Endothelial cell of umbilical vein (primary cell): ENCODE measurements at regions not wholly inside any gene's neighbourhood (a gene's known extent, or its start where the extent isn't known, plus 50 kb on each side); places are given as distances from the start of the nearest gene placed in this dataset.
"Not testable (repeated sequence)": the region's sequence is repeated elsewhere in the genome, so short reads cannot be mapped to it uniquely, and the experiment has no call there.

Source experiments
- BruUV-seq: library from RNA; stranded (reverse); fragments of 400-500 nt; replicated peaks from 2 replicates; lab custom pipeline; 2021; lab: Mats Ljungman, UMichigan
- CTCF ChIA-PET: fragments of 300-600, 350-600 bp; sonication (Branson Sonifier 250); formaldehyde crosslinking; loops from one replicate; lab custom pipeline; 2021; ENCODE audit warnings: antibody characterized with exemption, inconsistent platforms; lab: Charles Lee
- POLR2A ChIA-PET: fragments of 300-600, 350-600 bp; sonication (Branson Sonifier 250); formaldehyde crosslinking; loops from one replicate; lab custom pipeline; 2021; ENCODE audit warnings: antibody characterized with exemption, inconsistent platforms; lab: Charles Lee
- DNase-seq: peaks from one replicate; pipeline ENCODE4 v3.0.0-alpha.2; 2011; ENCODE audit warnings: low read depth, low spot score
- FAIRE-seq: peaks from 2 replicates; lab custom pipeline; 2011; peaks lifted over from hg19 to GRCh38; lab: Jason Lieb, UNC
- H2AFZ ChIP-seq: 2 replicates; pipeline ENCODE4 v1.6.0; 2012; ENCODE audit warnings: low read depth, low read length, control low read depth, inconsistent platforms
- H3K27ac ChIP-seq: 2 replicates; pipeline ENCODE4 v1.5.1; 2011; ENCODE audit warnings: low read depth, mild to moderate bottlenecking, control low read depth, low read length, moderate library complexity; ENCODE audit not compliant: insufficient read depth
- H3K27me3 ChIP-seq, 2 experiments: 2 replicates each; pipeline versions ENCODE4 v1.6.0 to v1.6.1; 2011; ENCODE audit warnings: low read length in 2 of 2, mixed read lengths in 1 of 2; ENCODE audit not compliant: control insufficient read depth in 2 of 2, insufficient read depth in 2 of 2
- H3K36me3 ChIP-seq, 2 experiments: 2 replicates in 1 of 2; 3 replicates in 1 of 2; pipeline ENCODE4 v1.5.1; 2011; ENCODE audit warnings: low read length in 2 of 2, mild to moderate bottlenecking in 1 of 2, moderate library complexity in 1 of 2; ENCODE audit not compliant: control insufficient read depth in 2 of 2, insufficient read depth in 2 of 2; ENCODE audit errors: extremely low read depth in 1 of 2
- H3K4me1 ChIP-seq: 3 replicates; pipeline ENCODE4 v1.5.1; 2011; ENCODE audit warnings: mild to moderate bottlenecking, low read length; ENCODE audit not compliant: control insufficient read depth, insufficient read depth; ENCODE audit errors: extremely low read depth
- H3K4me2 ChIP-seq: 2 replicates; pipeline ENCODE4 v1.6.1; 2011; ENCODE audit warnings: low read length, control low read depth, mixed read lengths; ENCODE audit not compliant: insufficient read depth
- H3K4me3 ChIP-seq, 3 experiments: fragments of 200-600 bp in 1 of 3; sonication (generic), shearing (Covaris generic) in 1 of 3; replicated peaks in 1 of 3; 2 replicates each; pipeline ENCODE4 v1.5.1; 2011 to 2016; ENCODE audit warnings: control low read depth in 3 of 3, low read length in 3 of 3, mild to moderate bottlenecking in 2 of 3, inconsistent platforms in 1 of 3, low read depth in 1 of 3, moderate library complexity in 1 of 3; ENCODE audit not compliant: insufficient read depth in 1 of 3
- H3K79me2 ChIP-seq: 2 replicates; pipeline ENCODE4 v1.6.0; 2012; ENCODE audit warnings: low read length, inconsistent platforms; ENCODE audit not compliant: control insufficient read depth, insufficient read depth
- H3K9ac ChIP-seq: replicated peaks from 2 replicates; pipeline ENCODE3; 2011; ENCODE audit warnings: low read length, control low read depth; ENCODE audit not compliant: insufficient read depth; ENCODE audit errors: extremely low read depth
- H3K9me1 ChIP-seq: replicated peaks from 3 replicates; pipeline ENCODE4 v1.6.0; 2011; ENCODE audit warnings: mild to moderate bottlenecking, low read length; ENCODE audit not compliant: control insufficient read depth, insufficient read depth; ENCODE audit errors: extremely low read depth
- H3K9me3 ChIP-seq: replicated peaks from 2 replicates; pipeline ENCODE4 v1.5.1; 2012; ENCODE audit warnings: low read length, inconsistent platforms; ENCODE audit not compliant: control insufficient read depth, insufficient read depth
- H4K20me1 ChIP-seq: replicated peaks from 2 replicates; pipeline ENCODE3; 2011; ENCODE audit warnings: mild to moderate bottlenecking, low read length; ENCODE audit not compliant: control insufficient read depth, insufficient read depth; ENCODE audit errors: extremely low read depth
- dilution Hi-C: fragments of 300-500 bp; cut with MboI; formaldehyde crosslinking; loops from one replicate; pipeline ENCODE4 v1.15.0; 2019; ENCODE audit warnings: low sequenced_read_pairs; ENCODE audit not compliant: extremely low pct_ligation_motif_present
- intact Hi-C: fragments of 100-400 bp; cut with micrococcal nuclease; formaldehyde crosslinking; loops from one replicate; pipeline ENCODE4 v1.10.0; 2022

- H3K9me3 ChIP-seq, FAIRE-seq, H3K79me2 ChIP-seq, BruUV-seq, H3K9me1 ChIP-seq, DNase-seq, H3K36me3 ChIP-seq, H3K4me2 ChIP-seq, H4K20me1 ChIP-seq, CTCF ChIA-PET, H2AFZ ChIP-seq, dilution Hi-C loops, H3K9ac ChIP-seq, H3K4me1 ChIP-seq, H3K4me3 ChIP-seq, intact Hi-C loops, POLR2A ChIA-PET, H3K27me3 ChIP-seq, H3K27ac ChIP-seq: not testable (repeated sequence)
Observed at GRCh38 chr4:9110700-9111099, 59.5 kb upstream of the FAM90A26 start.

GRCh38 chr4:9103148-9103524 lies 67.1 kb upstream of the FAM90A26 start:
- FAIRE-seq, POLR2A ChIA-PET, H3K9me1 ChIP-seq, H3K4me1 ChIP-seq, H3K36me3 ChIP-seq, dilution Hi-C loops, H3K4me2 ChIP-seq, H4K20me1 ChIP-seq, H3K9ac ChIP-seq, H3K4me3 ChIP-seq, H3K79me2 ChIP-seq, H2AFZ ChIP-seq, DNase-seq, H3K27ac ChIP-seq, H3K9me3 ChIP-seq, BruUV-seq, CTCF ChIA-PET, intact Hi-C loops, H3K27me3 ChIP-seq: not testable (repeated sequence)

GRCh38 chr4:9102471-9103147 lies 67.6 kb upstream of the FAM90A26 start:
- H3K4me3 ChIP-seq, H3K9me1 ChIP-seq, H3K36me3 ChIP-seq, CTCF ChIA-PET, H2AFZ ChIP-seq, BruUV-seq, FAIRE-seq, H3K4me2 ChIP-seq, H3K27me3 ChIP-seq, DNase-seq, H4K20me1 ChIP-seq, H3K79me2 ChIP-seq, dilution Hi-C loops, H3K9me3 ChIP-seq, POLR2A ChIA-PET, intact Hi-C loops, H3K4me1 ChIP-seq, H3K9ac ChIP-seq, H3K27ac ChIP-seq: not testable (repeated sequence)

GRCh38 chr4:9096330-9096729 lies 73.9 kb upstream of the FAM90A26 start:
- intact Hi-C loops, H3K4me1 ChIP-seq, H3K4me2 ChIP-seq, H3K4me3 ChIP-seq, H4K20me1 ChIP-seq, H3K79me2 ChIP-seq, CTCF ChIA-PET, H3K27me3 ChIP-seq, H2AFZ ChIP-seq, dilution Hi-C loops, H3K36me3 ChIP-seq, H3K9ac ChIP-seq, DNase-seq, POLR2A ChIA-PET, H3K27ac ChIP-seq, FAIRE-seq, BruUV-seq, H3K9me1 ChIP-seq, H3K9me3 ChIP-seq: not testable (repeated sequence)
